HCT116 (cell line): ENCODE measurements at regions not wholly inside any gene's neighbourhood (a gene's known extent, or its start where the extent isn't known, plus 50 kb on each side); places are given as distances from the start of the nearest gene placed in this dataset.

ENCODE experiments used
- CTCF ChIP-seq, 3 experiments: fragments of 200-600 bp in 1 of 3; sonication (generic) in 1 of 3; IDR thresholded peaks in 2 of 3; conservative IDR thresholded peaks in 1 of 3; 2 replicates each; pipeline ENCODE4 v1.5.1; 2012 to 2017; ENCODE audit warnings: low read depth in 2 of 3, low read length in 2 of 3, antibody characterized with exemption in 1 of 3, borderline replicate concordance in 1 of 3, control low read depth in 1 of 3, mild to moderate bottlenecking in 1 of 3, mixed read lengths in 1 of 3, mixed run types in 1 of 3, moderate library complexity in 1 of 3; ENCODE audit not compliant: insufficient read depth in 1 of 3
- ELF1 ChIP-seq: IDR thresholded peaks from 2 replicates; pipeline ENCODE4 v1.6.1; 2012; ENCODE audit warnings: low read depth, borderline replicate concordance
- EZH2 ChIP-seq: fragments of 200-600 bp; sonication (generic); IDR thresholded peaks from 2 replicates; pipeline ENCODE4 v1.6.1; 2017; ENCODE audit warnings: antibody characterized with exemption, mixed run types
- POLR2A ChIP-seq: IDR thresholded peaks from 2 replicates; pipeline ENCODE4 v1.7.0; 2011; ENCODE audit warnings: borderline replicate concordance; ENCODE audit not compliant: insufficient read depth, insufficient read length; ENCODE audit errors: extremely low read depth
- RAD21 ChIP-seq: IDR thresholded peaks from 2 replicates; pipeline ENCODE4 v1.6.1; 2012; ENCODE audit warnings: low read depth, mild to moderate bottlenecking
- ZFX ChIP-seq: fragments of 450-650 bp; IDR thresholded peaks from 2 replicates; pipeline ENCODE4 v1.6.1; 2017

GRCh38 chr2:155792666-155793065 is 539.9 kb downstream of the NR4A2 start:
- TF ChIP-seq EZH2 (no peak), RAD21 (no peak), POLR2A (no peak), CTCF (IDR thresholded peaks at IDR 0.05 in 2 of 3, conservative IDR thresholded peaks at IDR 0.05 in 1 of 3; ENCODE audit: borderline replicate concordance in 1 of 3, insufficient read depth in 1 of 3, low read depth in 2 of 3, low read length in 2 of 3) (no peak), ELF1 (no peak), ZFX (no peak)
